Mesenchymal stem cell (in vitro differentiated cells and primary cell): ENCODE measurements at regions not wholly inside any gene's neighbourhood (a gene's known extent, or its start where the extent isn't known, plus 50 kb on each side); places are given as distances from the start of the nearest gene placed in this dataset.
A peak's percentile ranks its signal among the peaks of the same experiment; 100 is the strongest.

Experiments
- DNase-seq: peaks from one replicate; pipeline ENCODE4 v3.0.0-alpha.2; 2013
- H2AFZ ChIP-seq: one replicate; pipeline ENCODE4 v1.6.1; 2013; ENCODE audit warnings: low read depth, mild to moderate bottlenecking, control low read depth, inconsistent platforms, low read length, moderate library complexity
- H2AK5ac ChIP-seq: 2 replicates; pipeline ENCODE4 v1.6.1; 2013; ENCODE audit warnings: low read length, moderate library complexity, mild to moderate bottlenecking, inconsistent platforms; ENCODE audit not compliant: severe bottlenecking
- H2BK120ac ChIP-seq: one replicate; pipeline ENCODE4 v1.6.1; 2013; ENCODE audit warnings: low read depth, mild to moderate bottlenecking, inconsistent platforms, low read length, moderate library complexity
- H2BK12ac ChIP-seq, 2 experiments: one replicate each; pipeline ENCODE4 v1.6.1; 2013; ENCODE audit warnings: inconsistent platforms in 2 of 2, low read length in 2 of 2, mild to moderate bottlenecking in 2 of 2, moderate library complexity in 2 of 2, control low read depth in 1 of 2
- H2BK15ac ChIP-seq: one replicate; pipeline ENCODE4 v1.6.1; 2013; ENCODE audit warnings: mild to moderate bottlenecking, low read depth, inconsistent platforms; ENCODE audit not compliant: poor library complexity, severe bottlenecking
- H2BK5ac ChIP-seq: 2 replicates; pipeline ENCODE4 v1.6.1; 2013; ENCODE audit warnings: low read depth, mild to moderate bottlenecking, low read length, control low read depth, inconsistent platforms; ENCODE audit not compliant: poor library complexity, severe bottlenecking
- H3K14ac ChIP-seq, 2 experiments: one replicate each; pipeline ENCODE4 v1.6.1; 2013; ENCODE audit warnings: inconsistent platforms in 2 of 2, low read length in 2 of 2, control low read depth in 1 of 2, mild to moderate bottlenecking in 1 of 2, moderate library complexity in 1 of 2
- H3K18ac ChIP-seq, 2 experiments: one replicate each; pipeline ENCODE4 v1.6.1; 2013; ENCODE audit warnings: inconsistent platforms in 2 of 2, low read length in 2 of 2, control low read depth in 1 of 2, low read depth in 1 of 2, mild to moderate bottlenecking in 1 of 2
- H3K23ac ChIP-seq, 2 experiments: one replicate each; pipeline ENCODE4 v1.6.1; 2013; ENCODE audit warnings: inconsistent platforms in 2 of 2, low read length in 2 of 2, mild to moderate bottlenecking in 2 of 2, moderate library complexity in 2 of 2, control low read depth in 1 of 2
- H3K27ac ChIP-seq: 2 replicates; pipeline ENCODE4 v1.5.1; 2013; ENCODE audit warnings: mild to moderate bottlenecking, moderate library complexity, low read length, control low read depth, inconsistent platforms; ENCODE audit not compliant: poor library complexity, severe bottlenecking
- H3K27me3 ChIP-seq, 2 experiments: 2 replicates each; pipeline versions ENCODE4 v1.6.1 to v1.7.0; 2013; ENCODE audit warnings: low read length in 2 of 2, mild to moderate bottlenecking in 2 of 2, moderate library complexity in 2 of 2, control low read depth in 1 of 2, inconsistent platforms in 1 of 2; ENCODE audit not compliant: control insufficient read depth in 1 of 2, insufficient read depth in 1 of 2
- H3K36me3 ChIP-seq, 2 experiments: 2 replicates each; pipeline versions ENCODE4 v1.6.1 to v1.7.0; 2013; ENCODE audit warnings: low read length in 2 of 2, control low read depth in 1 of 2, inconsistent platforms in 1 of 2, low read depth in 1 of 2, mild to moderate bottlenecking in 1 of 2; ENCODE audit not compliant: insufficient read depth in 2 of 2, control insufficient read depth in 1 of 2
- H3K4ac ChIP-seq, 2 experiments: one replicate each; pipeline ENCODE4 v1.6.1; 2013; ENCODE audit warnings: inconsistent platforms in 2 of 2, low read length in 2 of 2, mild to moderate bottlenecking in 2 of 2, moderate library complexity in 2 of 2, control low read depth in 1 of 2, low read depth in 1 of 2
- H3K4me1 ChIP-seq: 2 replicates; pipeline ENCODE4 v1.6.1; 2013; ENCODE audit warnings: low read depth, low read length, control low read depth; ENCODE audit not compliant: control insufficient read depth, insufficient read depth
- H3K4me2 ChIP-seq: 2 replicates; pipeline ENCODE4 v1.6.1; 2013; ENCODE audit warnings: low read length, mild to moderate bottlenecking, inconsistent platforms; ENCODE audit not compliant: poor library complexity, severe bottlenecking
- H3K4me3 ChIP-seq, 2 experiments: 2 replicates each; pipeline versions ENCODE4 v1.5.1 to v1.7.0; 2013; ENCODE audit warnings: low read length in 2 of 2, mild to moderate bottlenecking in 2 of 2, control low read depth in 1 of 2, low read depth in 1 of 2; ENCODE audit not compliant: insufficient read depth in 1 of 2
- H3K79me1 ChIP-seq: replicated peaks from 2 replicates; pipeline ENCODE4 v1.6.1; 2013; ENCODE audit warnings: mild to moderate bottlenecking, control low read depth, low read length, inconsistent platforms; ENCODE audit not compliant: poor library complexity, severe bottlenecking
- H3K9ac ChIP-seq: 2 replicates; pipeline ENCODE4 v1.7.0; 2013; ENCODE audit warnings: mild to moderate bottlenecking, low read length, moderate library complexity
- H3K9me3 ChIP-seq: 2 replicates; pipeline ENCODE4 v1.7.0; 2013; ENCODE audit warnings: mild to moderate bottlenecking, low read length; ENCODE audit not compliant: control insufficient read depth
- H4K8ac ChIP-seq: one replicate; pipeline ENCODE4 v1.6.1; 2013; ENCODE audit warnings: inconsistent platforms, mild to moderate bottlenecking, low read length, moderate library complexity
- H4K91ac ChIP-seq: one replicate; pipeline ENCODE4 v1.6.1; 2013; ENCODE audit warnings: mild to moderate bottlenecking, low read length, inconsistent platforms
- WGBS: methylation state at CpG from one replicate; pipeline ENCODE4 v1.1.7; 2013; ENCODE audit warnings: mixed read lengths; 5-methylcytosine and 5-hydroxymethylcytosine counted together

DNA sequence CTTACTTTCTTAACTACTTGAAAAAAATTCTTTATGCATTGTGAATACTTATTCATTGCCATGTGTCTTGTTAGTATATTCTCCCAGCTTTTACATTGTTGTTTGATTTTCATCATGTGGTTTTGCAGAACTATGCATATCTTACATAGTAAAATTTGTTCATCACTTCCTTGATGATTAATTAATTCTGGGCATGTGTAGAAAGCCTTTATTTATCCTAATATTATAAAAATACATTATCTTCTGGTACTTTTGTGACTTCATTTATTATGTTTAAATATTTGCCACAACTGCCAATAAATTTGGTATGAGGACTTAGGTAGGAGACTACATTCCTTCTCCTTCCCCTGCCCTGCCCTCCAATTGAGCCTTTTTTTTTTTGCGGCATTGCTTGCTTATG lies 166.0 kb upstream of the ZNF32 start:
- H3K9me3 ChIP-seq, result no peaks in the 10 kb centered on the region
- H4K8ac ChIP-seq, result no peak overlapping the region
- no peak overlapping the region for H2BK15ac ChIP-seq
- no peaks in the 10 kb centered on the region for H3K4me1 ChIP-seq
- no peaks in the 10 kb centered on the region for H3K36me3 ChIP-seq
- H3K4me2 ChIP-seq, result no peak overlapping the region
- H3K9ac ChIP-seq, result no peak overlapping the region
- no CpG with 5 or more reads among the region's 1 CpG for WGBS
- no peak overlapping the region for H4K91ac ChIP-seq
- H3K27ac ChIP-seq, result no peak overlapping the region
- H2BK120ac ChIP-seq, result no peak overlapping the region
- H2AK5ac ChIP-seq, result no peak overlapping the region
- H3K23ac ChIP-seq, result no peak overlapping the region
- no peak overlapping the region for H3K4ac ChIP-seq
- H3K27me3 ChIP-seq, result peaks cover 0 to 4% of the 10 kb centered on the region in 2 experiments
- H3K14ac ChIP-seq, result no peak overlapping the region
- DNase-seq, result no peak
- no peak overlapping the region for H2AFZ ChIP-seq
- no peaks in the 10 kb centered on the region for H3K79me1 ChIP-seq
- H2BK12ac ChIP-seq, result no peak overlapping the region
- H2BK5ac ChIP-seq, result no peak overlapping the region
- no peak overlapping the region for H3K4me3 ChIP-seq
- no peak overlapping the region for H3K18ac ChIP-seq

DNA sequence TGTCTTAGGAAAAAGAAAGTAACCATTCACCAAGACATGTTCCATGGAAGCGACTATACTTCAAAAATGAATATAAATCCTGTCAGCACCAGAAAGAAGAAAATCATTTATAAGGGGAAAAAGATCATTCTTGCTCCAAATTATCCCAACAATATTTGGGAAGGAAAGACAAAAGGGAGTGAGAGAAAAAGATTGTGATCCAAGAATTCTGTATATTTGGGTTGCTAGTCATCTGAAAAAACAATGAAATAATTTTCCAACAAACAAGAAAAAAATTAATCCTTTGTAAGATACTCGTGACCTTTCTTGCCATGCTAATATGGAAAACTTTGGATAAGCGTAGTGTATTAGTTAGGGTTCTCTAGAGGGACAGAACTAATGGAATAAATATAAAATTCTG lies 163.2 kb upstream of the ZNF32 start:
- WGBS, result 74% methylated on average over 2 of the region's 3 CpGs
- Histone ChIP-seq H3K4me2 (no peak overlapping the region), H3K27me3 (peaks cover 0 to 16% of the 10 kb centered on the region in 2 experiments), H3K36me3 (no peaks in the 10 kb centered on the region), H3K9ac (no peak overlapping the region), H3K4me3 (no peak overlapping the region), H3K14ac (no peak overlapping the region), H2AK5ac (no peak overlapping the region), H3K9me3 (no peaks in the 10 kb centered on the region), H2BK120ac (no peak overlapping the region), H3K4me1 (peaks cover 8% of the 10 kb centered on the region), H3K4ac (no peak overlapping the region), H4K8ac (no peak overlapping the region), H2AFZ (no peak overlapping the region), H4K91ac (no peak overlapping the region), H3K18ac (no peak overlapping the region), H3K27ac (no peak overlapping the region), H3K79me1 (no peaks in the 10 kb centered on the region), H2BK5ac (no peak overlapping the region), H2BK15ac (no peak overlapping the region), H3K23ac (no peak overlapping the region), H2BK12ac (no peak overlapping the region)
- no peak for DNase-seq

DNA sequence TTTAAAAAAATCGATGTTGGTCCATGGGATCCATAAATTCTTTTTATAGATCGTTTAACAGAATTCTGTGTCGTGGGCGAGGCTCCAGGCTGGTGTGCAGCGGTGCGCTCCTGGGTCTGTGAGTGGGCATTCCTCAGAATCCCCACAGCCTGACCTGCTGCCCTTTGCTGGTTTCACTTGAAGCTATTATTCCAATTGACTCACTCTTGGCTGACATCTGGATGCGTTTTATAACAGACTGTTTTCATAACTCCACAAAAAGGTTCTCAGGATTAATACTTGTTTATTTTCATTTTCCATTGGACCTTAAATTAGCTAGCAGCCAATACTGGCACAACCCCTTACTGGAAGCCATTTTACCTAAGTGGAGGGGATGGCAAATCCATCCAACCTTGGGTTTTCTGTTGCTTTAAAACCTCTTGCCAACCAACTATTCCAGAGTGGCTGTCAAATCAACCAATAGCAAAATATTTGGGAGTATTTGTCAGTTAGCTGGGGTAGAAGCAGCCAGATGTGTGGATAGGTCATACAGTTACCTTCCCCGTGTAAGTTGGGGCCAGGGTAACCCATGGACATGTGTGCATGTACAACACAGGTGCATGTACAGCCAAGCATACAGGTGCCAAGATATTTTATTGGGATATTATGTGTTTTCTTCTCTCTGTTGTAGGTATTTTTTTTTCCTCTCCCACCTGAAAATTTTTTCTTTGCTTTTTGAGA lies 160.7 kb upstream of the ZNF32 start:
- H4K8ac ChIP-seq, result no peak overlapping the region
- H2AK5ac ChIP-seq, result no peak overlapping the region
- no peak overlapping the region for H3K14ac ChIP-seq
- H3K27ac ChIP-seq, result peak overlapping the region; percentile 28
- H3K27me3 ChIP-seq, result peaks cover 6 to 28% of the 10 kb centered on the region in 2 experiments
- H2BK15ac ChIP-seq, result no peak overlapping the region
- peak overlapping the region in 1 of 2 experiments; percentile 14 for H3K4me3 ChIP-seq
- no peaks in the 10 kb centered on the region for H3K9me3 ChIP-seq
- peak overlapping the region; percentile 8 for H2BK120ac ChIP-seq
- H2BK12ac ChIP-seq, result peak overlapping the region in 1 of 2 experiments; percentile 87
- no peaks in the 10 kb centered on the region for H3K36me3 ChIP-seq
- H3K79me1 ChIP-seq, result no peaks in the 10 kb centered on the region
- H3K4me2 ChIP-seq, result no peak overlapping the region
- peak overlapping the region in 1 of 2 experiments; percentile 29 for H3K4ac ChIP-seq
- peaks cover 11% of the 10 kb centered on the region for H3K4me1 ChIP-seq
- peak; percentile 86 for DNase-seq
- no peak overlapping the region for H2BK5ac ChIP-seq
- peak overlapping the region in 1 of 2 experiments; percentile 31 for H3K18ac ChIP-seq
- H3K9ac ChIP-seq, result peak overlapping the region; percentile 40
- 18% methylated on average over 8 of the region's 8 CpGs for WGBS
- H2AFZ ChIP-seq, result no peak overlapping the region
- H3K23ac ChIP-seq, result no peak overlapping the region
- H4K91ac ChIP-seq, result no peak overlapping the region

DNA sequence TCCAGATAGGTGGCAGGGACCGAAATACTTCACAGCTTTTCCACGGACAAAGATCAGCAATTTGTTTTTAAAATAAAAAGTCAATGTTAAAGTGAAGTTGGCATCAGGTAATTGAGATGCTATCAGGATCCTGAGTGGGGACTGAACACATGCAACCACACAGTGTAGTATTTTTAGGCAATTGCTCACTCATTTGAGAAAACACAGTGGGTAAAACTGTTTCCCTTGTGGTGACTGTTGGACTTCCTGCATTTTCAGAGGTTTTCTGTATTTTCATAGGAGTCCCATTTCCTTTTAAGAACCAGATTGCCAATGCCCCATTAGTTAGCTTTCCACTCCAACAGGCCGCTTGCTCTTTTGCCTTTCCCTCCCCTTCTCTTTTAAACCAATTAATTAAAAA lies 159.5 kb upstream of the ZNF32 start:
- no peak overlapping the region for H2AK5ac ChIP-seq
- H2BK15ac ChIP-seq, result no peak overlapping the region
- H3K18ac ChIP-seq, result no peak overlapping the region
- H2AFZ ChIP-seq, result no peak overlapping the region
- H4K91ac ChIP-seq, result no peak overlapping the region
- H3K9me3 ChIP-seq, result no peaks in the 10 kb centered on the region
- H3K27ac ChIP-seq, result no peak overlapping the region
- no peak overlapping the region for H3K23ac ChIP-seq
- no peak overlapping the region for H3K4me3 ChIP-seq
- H3K14ac ChIP-seq, result no peak overlapping the region
- DNase-seq, result no peak
- peaks cover 12 to 34% of the 10 kb centered on the region in 2 experiments for H3K27me3 ChIP-seq
- H3K9ac ChIP-seq, result no peak overlapping the region
- H3K4me1 ChIP-seq, result peaks cover 13% of the 10 kb centered on the region
- H2BK5ac ChIP-seq, result no peak overlapping the region
- H2BK12ac ChIP-seq, result no peak overlapping the region
- H4K8ac ChIP-seq, result no peak overlapping the region
- H3K4ac ChIP-seq, result no peak overlapping the region
- no peaks in the 10 kb centered on the region for H3K36me3 ChIP-seq
- H3K79me1 ChIP-seq, result no peaks in the 10 kb centered on the region
- 97% methylated on average over 3 of the region's 3 CpGs for WGBS
- no peak overlapping the region for H3K4me2 ChIP-seq
- H2BK120ac ChIP-seq, result peak overlapping the region; percentile 23
